CD4-positive, alpha-beta memory T cell (primary cell): ENCODE measurements at regions not wholly inside any gene's neighbourhood (a gene's known extent, or its start where the extent isn't known, plus 50 kb on each side); places are given as distances from the start of the nearest gene placed in this dataset.
"Not testable (repeated sequence)": the region's sequence is repeated elsewhere in the genome, so short reads cannot be mapped to it uniquely, and the experiment has no call there.

Experiments used
- CTCF ChIA-PET: fragments of 350-600 bp; sonication (Branson Sonifier 250); formaldehyde crosslinking; loops from one replicate; lab custom pipeline; 2021; ENCODE audit warnings: inconsistent platforms; ENCODE audit not compliant: partially characterized antibody; lab: Charles Lee
- POLR2A ChIA-PET: fragments of 350-600 bp; sonication (Branson Sonifier 250); formaldehyde crosslinking; loops from one replicate; lab custom pipeline; 2021; ENCODE audit not compliant: partially characterized antibody; lab: Charles Lee
- DNase-seq, 5 donors: peaks; one replicate each; pipeline versions ENCODE4 v3.0.0 to v3.0.0-alpha.2; 2020 to 2022; ENCODE audit warnings: mixed read lengths in 1 of 5
- H3K27ac ChIP-seq: one replicate; pipeline ENCODE4 v1.7.0; 2013; ENCODE audit warnings: low read depth, low read length
- H3K27me3 ChIP-seq: 2 replicates; pipeline ENCODE4 v1.7.0; 2013; ENCODE audit warnings: mild to moderate bottlenecking, low read length, moderate library complexity; ENCODE audit not compliant: insufficient read depth
- H3K36me3 ChIP-seq: 2 replicates; pipeline ENCODE4 v1.7.0; 2013; ENCODE audit warnings: mild to moderate bottlenecking, low read length, moderate library complexity; ENCODE audit not compliant: insufficient read depth
- H3K4me1 ChIP-seq: 2 replicates; pipeline ENCODE4 v1.7.0; 2013; ENCODE audit warnings: mild to moderate bottlenecking, low read length, moderate library complexity; ENCODE audit not compliant: insufficient read depth
- H3K4me3 ChIP-seq, 2 donors: one replicate each; pipeline ENCODE4 v1.7.0; 2013; ENCODE audit warnings: low read length in 2 of 2, mild to moderate bottlenecking in 1 of 2
- H3K9me3 ChIP-seq, 2 donors: one replicate each; pipeline ENCODE4 v1.7.0; 2013; ENCODE audit warnings: low read length in 2 of 2, control low read depth in 1 of 2; ENCODE audit not compliant: control insufficient read depth in 1 of 2
- H3K27ac Mint-ChIP-seq, 7 donors: one replicate each; pipeline ENCODE4 v1.8.0; 2020 to 2021; ENCODE audit warnings: mixed read lengths in 7 of 7, mild to moderate bottlenecking in 6 of 7, inconsistent platforms in 3 of 7, moderate library complexity in 3 of 7
- H3K27me3 Mint-ChIP-seq, 2 donors: one replicate each; pipeline ENCODE4 v1.8.0; 2020 to 2021; ENCODE audit warnings: mixed read lengths in 2 of 2
- H3K36me3 Mint-ChIP-seq, 2 donors: one replicate each; pipeline ENCODE4 v1.8.0; 2020 to 2021; ENCODE audit warnings: mixed read lengths in 2 of 2, inconsistent platforms in 1 of 2, mild to moderate bottlenecking in 1 of 2
- H3K4me1 Mint-ChIP-seq, 4 donors: one replicate each; pipeline ENCODE4 v1.8.0; 2020 to 2021; ENCODE audit warnings: mixed read lengths in 4 of 4, mild to moderate bottlenecking in 1 of 4
- H3K4me3 Mint-ChIP-seq, 8 donors: one replicate each; pipeline ENCODE4 v1.8.0; 2020 to 2021; ENCODE audit warnings: mixed read lengths in 8 of 8, mild to moderate bottlenecking in 7 of 8, moderate library complexity in 6 of 8, inconsistent platforms in 3 of 8
- H3K9me3 Mint-ChIP-seq, 8 donors: one replicate each; pipeline ENCODE4 v1.8.0; 2020 to 2021; ENCODE audit warnings: mixed read lengths in 8 of 8, mild to moderate bottlenecking in 5 of 8, inconsistent platforms in 3 of 8, moderate library complexity in 1 of 8
- intact Hi-C: fragments of 100-400 bp; cut with micrococcal nuclease; formaldehyde crosslinking; loops from one replicate; pipeline ENCODE4 v1.15.1; 2023

DNA sequence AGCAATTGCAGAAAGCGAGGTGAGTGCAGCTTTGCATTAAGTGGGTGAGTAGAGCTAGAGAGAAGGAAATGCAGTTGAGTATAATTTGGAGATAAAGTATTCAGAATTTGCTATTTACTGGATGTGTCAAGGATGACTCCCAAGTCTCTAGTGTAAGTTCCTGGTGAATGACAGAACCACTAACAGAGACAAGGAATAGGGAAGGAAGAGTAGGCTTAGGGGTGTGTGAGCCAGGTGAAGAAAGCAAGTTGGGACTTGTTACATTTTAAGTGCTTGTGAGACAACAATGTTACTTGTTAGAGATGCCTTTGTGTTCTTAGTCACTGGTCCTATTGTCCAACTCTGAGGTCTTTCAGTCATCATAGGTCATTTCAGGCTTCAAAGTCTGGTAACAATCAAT lies 70.8 kb downstream of the TBC1D26 start:
- H3K4me3 Mint-ChIP-seq, intact Hi-C loops, H3K4me1 Mint-ChIP-seq, DNase-seq, H3K4me1 ChIP-seq, H3K27ac ChIP-seq, H3K9me3 ChIP-seq, CTCF ChIA-PET, POLR2A ChIA-PET, H3K36me3 ChIP-seq, H3K27ac Mint-ChIP-seq, H3K9me3 Mint-ChIP-seq, H3K4me3 ChIP-seq, H3K36me3 Mint-ChIP-seq, H3K27me3 Mint-ChIP-seq, H3K27me3 ChIP-seq: not testable (repeated sequence)

DNA sequence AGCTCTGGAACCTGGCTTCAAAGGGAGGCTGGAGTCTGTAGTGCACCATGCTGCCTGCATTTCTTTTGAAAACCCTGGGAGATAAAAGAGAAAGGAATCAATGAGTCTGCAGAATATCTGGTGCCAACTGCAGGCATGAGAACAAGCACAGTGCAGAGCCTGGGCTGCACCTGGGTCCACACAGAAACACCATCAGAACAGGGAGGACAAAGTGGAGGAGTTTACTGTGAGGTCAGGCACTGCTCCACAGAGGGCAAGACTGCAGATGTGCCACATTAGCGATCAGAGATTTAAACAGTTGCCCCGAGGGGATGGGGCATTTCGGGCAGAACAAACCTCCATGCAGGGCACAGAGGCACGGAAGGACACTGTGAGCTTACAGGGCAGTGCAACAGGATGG lies 74.7 kb downstream of the TBC1D26 start:
- H3K4me3 Mint-ChIP-seq, H3K36me3 ChIP-seq, POLR2A ChIA-PET, H3K9me3 Mint-ChIP-seq, intact Hi-C loops, CTCF ChIA-PET, H3K27me3 Mint-ChIP-seq, DNase-seq, H3K36me3 Mint-ChIP-seq, H3K9me3 ChIP-seq, H3K4me3 ChIP-seq, H3K27ac Mint-ChIP-seq, H3K4me1 Mint-ChIP-seq, H3K27me3 ChIP-seq, H3K4me1 ChIP-seq, H3K27ac ChIP-seq: not testable (repeated sequence)

- CTCF ChIA-PET, H3K4me3 ChIP-seq, POLR2A ChIA-PET, H3K27ac Mint-ChIP-seq, H3K36me3 ChIP-seq, H3K9me3 ChIP-seq, H3K27ac ChIP-seq, DNase-seq, intact Hi-C loops, H3K27me3 Mint-ChIP-seq, H3K27me3 ChIP-seq, H3K9me3 Mint-ChIP-seq, H3K4me1 ChIP-seq, H3K4me1 Mint-ChIP-seq, H3K4me3 Mint-ChIP-seq, H3K36me3 Mint-ChIP-seq: not testable (repeated sequence)
Measured at GRCh38 chr17:15813388-15813787, 81.3 kb downstream of the TBC1D26 start.

GRCh38 chr17:15814003-15814402 lies 81.9 kb downstream of the TBC1D26 start:
- intact Hi-C loops, H3K27me3 Mint-ChIP-seq, H3K27me3 ChIP-seq, H3K4me3 ChIP-seq, CTCF ChIA-PET, H3K4me3 Mint-ChIP-seq, H3K9me3 Mint-ChIP-seq, H3K4me1 ChIP-seq, H3K36me3 Mint-ChIP-seq, H3K4me1 Mint-ChIP-seq, H3K9me3 ChIP-seq, H3K27ac ChIP-seq, DNase-seq, H3K27ac Mint-ChIP-seq, POLR2A ChIA-PET, H3K36me3 ChIP-seq: not testable (repeated sequence)

- H3K4me3 Mint-ChIP-seq, DNase-seq, intact Hi-C loops, H3K36me3 ChIP-seq, H3K27me3 Mint-ChIP-seq, H3K4me1 Mint-ChIP-seq, H3K27me3 ChIP-seq, H3K9me3 ChIP-seq, CTCF ChIA-PET, H3K9me3 Mint-ChIP-seq, H3K27ac Mint-ChIP-seq, H3K36me3 Mint-ChIP-seq, H3K27ac ChIP-seq, H3K4me1 ChIP-seq, H3K4me3 ChIP-seq, POLR2A ChIA-PET: not testable (repeated sequence)
Measured at GRCh38 chr17:15817861-15818260, 85.8 kb downstream of the TBC1D26 start.

DNA sequence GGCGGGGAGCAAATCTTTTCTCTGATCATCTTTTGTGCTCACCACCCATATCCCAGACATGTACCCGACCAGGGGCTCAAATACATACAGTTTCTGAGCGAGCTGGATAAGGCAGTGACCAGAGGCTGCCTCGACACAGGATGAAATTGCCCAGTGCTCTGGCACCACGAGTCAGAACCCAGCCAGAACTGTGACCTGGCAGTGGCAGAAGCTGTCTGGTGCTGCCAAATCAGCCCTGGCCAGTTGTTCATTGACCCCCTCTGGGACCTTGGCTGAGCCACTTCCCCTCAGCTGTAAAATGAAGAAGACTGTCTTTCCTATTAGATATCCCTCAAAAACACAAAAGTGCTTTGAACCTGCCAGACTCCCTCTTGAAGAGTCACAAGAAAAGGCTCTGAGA lies 90.2 kb downstream of the TBC1D26 start:
- H3K4me3 ChIP-seq, H3K27ac Mint-ChIP-seq, H3K36me3 Mint-ChIP-seq, H3K4me3 Mint-ChIP-seq, H3K27me3 Mint-ChIP-seq, H3K27ac ChIP-seq, CTCF ChIA-PET, H3K9me3 ChIP-seq, H3K9me3 Mint-ChIP-seq, H3K4me1 Mint-ChIP-seq, H3K27me3 ChIP-seq, POLR2A ChIA-PET, DNase-seq, H3K4me1 ChIP-seq, intact Hi-C loops, H3K36me3 ChIP-seq: not testable (repeated sequence)

DNA sequence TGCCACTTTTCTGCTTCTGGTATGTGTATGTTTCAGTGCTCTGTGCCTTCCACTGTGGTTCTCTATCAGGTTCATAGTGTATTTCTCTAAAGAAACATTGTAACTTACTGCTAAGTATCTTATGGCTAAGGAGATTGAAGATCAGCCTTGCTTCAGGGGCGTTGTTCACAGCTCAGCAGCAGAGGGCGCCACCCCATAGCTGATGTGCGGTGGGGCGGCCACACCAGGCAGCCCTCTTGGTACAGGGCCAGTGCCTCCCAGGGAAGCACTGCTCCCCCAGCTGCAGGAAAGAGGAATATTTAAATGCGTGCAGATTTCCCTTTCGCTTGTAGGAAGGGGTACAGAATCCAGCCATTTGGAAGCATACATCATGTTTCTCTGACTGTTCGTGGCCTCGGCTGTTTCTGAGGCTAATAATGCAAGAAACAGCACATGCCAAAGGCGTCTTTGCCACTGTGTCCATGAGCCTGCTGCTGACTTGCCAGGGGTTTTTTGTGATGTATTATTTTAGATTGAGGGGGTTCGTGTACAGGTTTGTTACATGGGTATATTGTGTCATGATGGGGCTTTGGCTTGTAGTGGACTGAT lies 96.7 kb downstream of the TBC1D26 start:
- ChIA-PET CTCF (interaction anchor here (0.7 to 1.8 kb wide), 3 partner anchors 167 to 170 kb away, joined by 3 to 8 read pairs (median 5); partner anchors contain the start of gene ZSWIM7), POLR2A (interaction anchor here (2.2 kb wide), 1 partner anchor 170 kb away, joined by 10 read pairs; the partner anchor contains the start of genes TTC19 and ZSWIM7)
- not testable (repeated sequence) for H3K27me3 ChIP-seq, H3K4me1 ChIP-seq, H3K27ac Mint-ChIP-seq, H3K4me1 Mint-ChIP-seq, H3K36me3 Mint-ChIP-seq, H3K27ac ChIP-seq, H3K27me3 Mint-ChIP-seq, H3K9me3 Mint-ChIP-seq, H3K36me3 ChIP-seq, H3K4me3 Mint-ChIP-seq, H3K9me3 ChIP-seq, H3K4me3 ChIP-seq
- DNase-seq: peak; percentile 55 to 61 (median 57)
- intact Hi-C loops: loop anchor here (1.0 kb wide), 1 partner anchor 169 kb away; no protein-coding TSS in a partner anchor

- H3K4me1 Mint-ChIP-seq, H3K4me3 Mint-ChIP-seq, H3K9me3 ChIP-seq, POLR2A ChIA-PET, H3K4me3 ChIP-seq, H3K9me3 Mint-ChIP-seq, H3K4me1 ChIP-seq, H3K27ac Mint-ChIP-seq, DNase-seq, H3K36me3 Mint-ChIP-seq, H3K27me3 ChIP-seq, H3K27ac ChIP-seq, intact Hi-C loops, H3K36me3 ChIP-seq, CTCF ChIA-PET, H3K27me3 Mint-ChIP-seq: not testable (repeated sequence)
Measured at GRCh38 chr17:15830221-15830620, 98.1 kb downstream of the TBC1D26 start.
